ENCODE measurements at regions not wholly inside any gene's neighbourhood (a gene's known extent, or its start where the extent isn't known, plus 50 kb on each side); places are given as distances from the start of the nearest gene placed in this dataset.

DNA sequence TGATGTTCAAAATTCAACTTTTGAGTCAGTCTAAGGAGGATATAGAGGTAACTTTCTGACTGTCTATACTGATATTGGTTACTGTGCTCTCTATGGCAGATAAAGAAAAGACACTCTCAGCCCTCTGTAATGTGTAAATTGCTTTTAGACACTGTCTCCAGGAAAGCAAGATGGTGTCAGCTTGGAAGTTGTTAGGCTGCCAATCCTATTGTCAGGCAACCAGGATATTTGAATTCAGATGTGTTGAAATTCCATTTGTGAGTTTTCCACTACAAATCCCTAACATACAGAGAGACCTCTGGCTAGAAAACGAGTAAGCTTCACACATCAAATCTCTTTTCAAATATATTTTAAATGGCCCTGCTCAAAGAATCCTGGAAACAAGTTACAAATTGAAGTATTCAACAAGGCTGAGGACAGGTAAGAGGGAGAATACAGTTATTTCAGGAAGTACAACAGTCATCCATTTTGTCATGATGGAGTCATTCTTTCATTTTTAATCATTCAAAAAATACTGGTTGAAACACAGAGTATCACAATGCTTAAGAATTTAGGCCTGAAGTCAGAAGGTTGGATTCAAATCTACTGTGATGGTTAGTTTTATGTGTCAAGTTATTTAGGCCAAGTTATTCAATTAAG, 312.0 kb downstream of the OLFM4 start:
- no peak for TF ChIP-seq MAFK (IDR thresholded peaks at IDR 0.05; ENCODE audit: low read depth, low read length)
- TF ChIP-seq, protein P1, sequence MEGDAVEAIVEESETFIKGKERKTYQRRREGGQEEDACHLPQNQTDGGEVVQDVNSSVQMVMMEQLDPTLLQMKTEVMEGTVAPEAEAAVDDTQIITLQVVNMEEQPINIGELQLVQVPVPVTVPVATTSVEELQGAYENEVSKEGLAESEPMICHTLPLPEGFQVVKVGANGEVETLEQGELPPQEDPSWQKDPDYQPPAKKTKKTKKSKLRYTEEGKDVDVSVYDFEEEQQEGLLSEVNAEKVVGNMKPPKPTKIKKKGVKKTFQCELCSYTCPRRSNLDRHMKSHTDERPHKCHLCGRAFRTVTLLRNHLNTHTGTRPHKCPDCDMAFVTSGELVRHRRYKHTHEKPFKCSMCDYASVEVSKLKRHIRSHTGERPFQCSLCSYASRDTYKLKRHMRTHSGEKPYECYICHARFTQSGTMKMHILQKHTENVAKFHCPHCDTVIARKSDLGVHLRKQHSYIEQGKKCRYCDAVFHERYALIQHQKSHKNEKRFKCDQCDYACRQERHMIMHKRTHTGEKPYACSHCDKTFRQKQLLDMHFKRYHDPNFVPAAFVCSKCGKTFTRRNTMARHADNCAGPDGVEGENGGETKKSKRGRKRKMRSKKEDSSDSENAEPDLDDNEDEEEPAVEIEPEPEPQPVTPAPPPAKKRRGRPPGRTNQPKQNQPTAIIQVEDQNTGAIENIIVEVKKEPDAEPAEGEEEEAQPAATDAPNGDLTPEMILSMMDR (IDR thresholded peaks at IDR 0.05; ENCODE audit: control extremely low read depth in 1 of 3, insufficient read depth in 1 of 3, low read depth in 1 of 3, low read length in 3 of 3) = no peak
- TF ChIP-seq, protein P2, sequence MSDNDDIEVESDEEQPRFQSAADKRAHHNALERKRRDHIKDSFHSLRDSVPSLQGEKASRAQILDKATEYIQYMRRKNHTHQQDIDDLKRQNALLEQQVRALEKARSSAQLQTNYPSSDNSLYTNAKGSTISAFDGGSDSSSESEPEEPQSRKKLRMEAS (IDR thresholded peaks at IDR 0.05) = no peak
- TF ChIP-seq SIN3A (conservative IDR thresholded peaks at IDR 0.05 in 1 of 2, IDR thresholded peaks at IDR 0.05 in 1 of 2; ENCODE audit: low read depth in 1 of 2, low read length in 2 of 2) = no peak
- no peak for TF ChIP-seq POLR2A (IDR thresholded peaks at IDR 0.05; ENCODE audit: control extremely low read depth in 1 of 2, low read depth in 2 of 2, low read length in 2 of 2)
- TF ChIP-seq SP1 (IDR thresholded peaks at IDR 0.05; ENCODE audit: low read depth, low read length) = no peak
- TF ChIP-seq GABPA (IDR thresholded peaks at IDR 0.05; ENCODE audit: borderline replicate concordance, insufficient read depth, low read length) = no peak
- TF ChIP-seq RNF2 (IDR thresholded peaks at IDR 0.05; ENCODE audit: borderline replicate concordance, low read depth, low read length, missing control alignments, poor library complexity, severe bottlenecking) = no peak
- TF ChIP-seq CEBPB (IDR thresholded peaks at IDR 0.05; ENCODE audit: low read depth, low read length) = no peak
